Ascending aorta (tissue), 2 donors: ENCODE measurements at regions not wholly inside any gene's neighbourhood (a gene's known extent, or its start where the extent isn't known, plus 50 kb on each side); places are given as distances from the start of the nearest gene placed in this dataset.

Experiments used
- DNase-seq, 2 donors: peaks; one replicate each; pipeline ENCODE4 v3.0.0-alpha.2; 2019; ENCODE audit warnings: low spot score in 2 of 2
- H3K27ac ChIP-seq, 2 donors: fragments of 200-600 bp; sonication (generic); one replicate each; pipeline ENCODE4 v1.5.1; 2016 to 2017; ENCODE audit warnings: mild to moderate bottlenecking in 1 of 2
- H3K27me3 ChIP-seq: fragments of 200-600 bp; sonication (generic); one replicate; pipeline ENCODE4 v1.5.1; 2017
- H3K36me3 ChIP-seq, 2 donors: fragments of 200-600 bp; sonication (generic); one replicate each; pipeline ENCODE4 v1.5.1; 2016
- H3K4me1 ChIP-seq, 2 donors: fragments of 200-600 bp; sonication (generic); one replicate each; pipeline ENCODE4 v1.5.1; 2016 to 2017; ENCODE audit warnings: mild to moderate bottlenecking in 1 of 2
- H3K4me3 ChIP-seq, 2 donors: fragments of 200-600 bp; sonication (generic); one replicate each; pipeline ENCODE4 v1.5.1; 2016 to 2017; ENCODE audit warnings: mild to moderate bottlenecking in 1 of 2
- H3K9me3 ChIP-seq, 2 donors: fragments of 200-600 bp; sonication (generic); one replicate each; pipeline ENCODE4 v1.5.1; 2016
- intact Hi-C: fragments of 100-400 bp; cut with DNase I; formaldehyde crosslinking; loops from one replicate; pipeline ENCODE4 v1.15.1; 2023
- TF ChIP-seq, protein P1 (sequence below), 3 experiments: fragments of 200-600 bp in 2 of 3; fragments of 450-650 bp in 1 of 3; sonication (generic) in 2 of 3; IDR thresholded peaks; one replicate each; pipeline ENCODE4 v1.5.1; 2016 to 2019; ENCODE audit warnings: antibody characterized with exemption in 3 of 3, mild to moderate bottlenecking in 1 of 3, moderate library complexity in 1 of 3

GRCh38 chr13:85508683-85509329 lies 290.4 kb downstream of the SLITRK6 start:
- no peaks in the 10 kb centered on the region for H3K9me3 ChIP-seq
- H3K27ac ChIP-seq, result no peak overlapping the region
- intact Hi-C loops, result no loop called here
- H3K4me1 ChIP-seq, result peaks cover 0 to 3% of the 10 kb centered on the region in 2 donors
- TF ChIP-seq, protein P1, sequence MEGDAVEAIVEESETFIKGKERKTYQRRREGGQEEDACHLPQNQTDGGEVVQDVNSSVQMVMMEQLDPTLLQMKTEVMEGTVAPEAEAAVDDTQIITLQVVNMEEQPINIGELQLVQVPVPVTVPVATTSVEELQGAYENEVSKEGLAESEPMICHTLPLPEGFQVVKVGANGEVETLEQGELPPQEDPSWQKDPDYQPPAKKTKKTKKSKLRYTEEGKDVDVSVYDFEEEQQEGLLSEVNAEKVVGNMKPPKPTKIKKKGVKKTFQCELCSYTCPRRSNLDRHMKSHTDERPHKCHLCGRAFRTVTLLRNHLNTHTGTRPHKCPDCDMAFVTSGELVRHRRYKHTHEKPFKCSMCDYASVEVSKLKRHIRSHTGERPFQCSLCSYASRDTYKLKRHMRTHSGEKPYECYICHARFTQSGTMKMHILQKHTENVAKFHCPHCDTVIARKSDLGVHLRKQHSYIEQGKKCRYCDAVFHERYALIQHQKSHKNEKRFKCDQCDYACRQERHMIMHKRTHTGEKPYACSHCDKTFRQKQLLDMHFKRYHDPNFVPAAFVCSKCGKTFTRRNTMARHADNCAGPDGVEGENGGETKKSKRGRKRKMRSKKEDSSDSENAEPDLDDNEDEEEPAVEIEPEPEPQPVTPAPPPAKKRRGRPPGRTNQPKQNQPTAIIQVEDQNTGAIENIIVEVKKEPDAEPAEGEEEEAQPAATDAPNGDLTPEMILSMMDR (IDR thresholded peaks at IDR 0.05), result no peak
- H3K4me3 ChIP-seq, result no peak overlapping the region
- H3K27me3 ChIP-seq, result no peaks in the 10 kb centered on the region
- H3K36me3 ChIP-seq, result no peaks in the 10 kb centered on the region
- DNase-seq, result no peak

DNA sequence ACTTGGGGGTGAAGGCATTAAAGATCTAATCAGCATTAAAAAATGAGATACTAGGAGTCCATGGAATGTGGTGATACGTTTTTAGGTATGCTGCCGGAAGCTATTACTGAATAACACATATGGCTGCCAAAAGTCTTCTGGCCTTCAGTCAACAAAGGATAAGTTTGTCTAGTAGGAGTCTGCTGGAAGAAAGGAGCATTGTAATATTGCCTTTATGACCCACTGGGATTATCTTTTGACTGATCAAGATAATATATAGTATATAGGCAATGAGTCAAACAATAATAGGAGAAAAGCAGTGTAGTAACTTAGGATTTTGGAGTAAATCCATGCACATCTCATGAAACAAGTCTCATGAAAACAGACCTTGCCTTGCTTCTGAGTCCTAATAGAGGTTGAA lies 295.4 kb downstream of the SLITRK6 start:
- Histone ChIP-seq H3K27ac (no peak overlapping the region), H3K27me3 (no peaks in the 10 kb centered on the region), H3K4me3 (no peak overlapping the region), H3K9me3 (no peaks in the 10 kb centered on the region), H3K4me1 (no peaks in the 10 kb centered on the region), H3K36me3 (no peaks in the 10 kb centered on the region)
- intact Hi-C loops, result no loop called here
- TF ChIP-seq, protein P1 (IDR thresholded peaks at IDR 0.05), result no peak
- no peak for DNase-seq

DNA sequence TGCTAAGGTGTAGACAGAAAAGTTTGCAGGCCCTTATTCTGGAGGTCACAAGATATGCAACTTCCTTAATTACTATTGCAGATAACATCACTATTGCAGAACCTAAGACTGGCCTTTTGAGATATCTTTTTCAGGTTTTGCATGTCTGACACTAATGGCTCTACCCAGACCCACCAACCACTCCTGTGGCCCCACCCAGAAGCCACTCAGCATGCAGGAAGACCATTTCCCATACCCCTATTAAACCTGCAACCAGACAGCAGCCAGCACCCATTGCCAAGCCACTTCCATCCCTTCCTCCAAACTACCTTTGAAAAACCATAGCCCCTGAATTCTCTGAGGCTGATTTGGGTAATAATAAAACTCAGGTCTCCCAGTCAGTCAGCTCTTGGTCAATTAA lies 297.6 kb downstream of the SLITRK6 start:
- no peak for DNase-seq
- Histone ChIP-seq H3K27ac (no peak overlapping the region), H3K4me1 (no peaks in the 10 kb centered on the region), H3K36me3 (no peaks in the 10 kb centered on the region), H3K27me3 (no peaks in the 10 kb centered on the region), H3K4me3 (no peak overlapping the region), H3K9me3 (no peaks in the 10 kb centered on the region)
- TF ChIP-seq, protein P1 (IDR thresholded peaks at IDR 0.05), result no peak
- intact Hi-C loops, result no loop called here

DNA sequence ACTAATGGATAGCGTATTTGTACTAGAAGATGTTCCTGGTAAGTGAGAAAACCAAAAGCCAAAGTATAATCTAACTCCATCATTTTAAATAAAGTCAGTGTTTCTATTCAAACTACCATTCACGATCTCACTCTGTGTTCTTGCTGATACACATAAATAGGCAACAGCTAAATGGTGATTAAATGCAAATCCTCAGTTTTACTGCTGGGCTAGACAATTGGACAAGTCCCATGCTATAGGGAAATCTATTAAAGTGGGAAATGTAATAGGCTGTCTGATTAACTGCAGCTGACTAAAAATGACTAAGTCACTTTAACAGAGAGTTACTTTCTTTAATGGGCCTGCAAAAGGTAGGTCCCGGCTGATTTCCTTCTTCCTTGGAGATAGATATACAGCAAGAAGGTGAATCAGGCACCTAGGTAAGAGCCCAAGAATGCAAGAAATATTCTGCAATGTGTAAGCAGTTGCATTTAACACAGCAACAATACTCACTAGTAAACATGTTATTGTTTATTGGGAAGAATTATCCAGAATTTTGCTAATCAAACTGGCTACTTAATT lies 298.4 kb downstream of the SLITRK6 start:
- intact Hi-C loops, result no loop called here
- no peaks in the 10 kb centered on the region for H3K27me3 ChIP-seq
- H3K4me3 ChIP-seq, result no peak overlapping the region
- H3K9me3 ChIP-seq, result no peaks in the 10 kb centered on the region
- H3K27ac ChIP-seq, result no peak overlapping the region
- DNase-seq, result no peak
- TF ChIP-seq, protein P1 (IDR thresholded peaks at IDR 0.05), result no peak
- no peaks in the 10 kb centered on the region for H3K36me3 ChIP-seq
- H3K4me1 ChIP-seq, result no peaks in the 10 kb centered on the region

GRCh38 chr13:85498774-85499173 lies 300.4 kb downstream of the SLITRK6 start:
- H3K27me3 ChIP-seq, result no peaks in the 10 kb centered on the region
- no peak overlapping the region for H3K4me3 ChIP-seq
- no peak overlapping the region for H3K27ac ChIP-seq
- H3K9me3 ChIP-seq, result no peaks in the 10 kb centered on the region
- H3K4me1 ChIP-seq, result no peaks in the 10 kb centered on the region
- intact Hi-C loops, result no loop called here
- H3K36me3 ChIP-seq, result no peaks in the 10 kb centered on the region
- DNase-seq, result no peak
- TF ChIP-seq, protein P1 (IDR thresholded peaks at IDR 0.05), result no peak
